Trophoblast cell (in vitro differentiated cells and primary cell): ENCODE measurements at regions not wholly inside any gene's neighbourhood (a gene's known extent, or its start where the extent isn't known, plus 50 kb on each side); places are given as distances from the start of the nearest gene placed in this dataset.

ENCODE experiments used
- DNase-seq, 2 donors: peaks; one replicate each; pipeline ENCODE4 v3.0.0-alpha.2; 2016
- H2AFZ ChIP-seq: 2 replicates; pipeline ENCODE4 v1.6.1; 2013; ENCODE audit warnings: low read length, moderate library complexity, mild to moderate bottlenecking; ENCODE audit not compliant: insufficient read depth, poor library complexity
- H2AK5ac ChIP-seq: 2 replicates; pipeline ENCODE4 v1.6.1; 2013; ENCODE audit warnings: mild to moderate bottlenecking, low read length
- H2BK120ac ChIP-seq: 2 replicates; pipeline ENCODE4 v1.6.1; 2013; ENCODE audit warnings: low read length, mild to moderate bottlenecking, moderate library complexity; ENCODE audit not compliant: insufficient read depth, poor library complexity
- H2BK12ac ChIP-seq: 2 replicates; pipeline ENCODE4 v1.6.1; 2013; ENCODE audit warnings: mild to moderate bottlenecking, low read length, moderate library complexity
- H2BK5ac ChIP-seq: 2 replicates; pipeline ENCODE4 v1.6.1; 2013; ENCODE audit warnings: low read length, low read depth, moderate library complexity, mild to moderate bottlenecking; ENCODE audit not compliant: poor library complexity
- H3K14ac ChIP-seq: 2 replicates; pipeline ENCODE4 v1.6.1; 2013; ENCODE audit warnings: mild to moderate bottlenecking, low read length
- H3K18ac ChIP-seq: 2 replicates; pipeline ENCODE4 v1.6.1; 2013; ENCODE audit warnings: mild to moderate bottlenecking, low read length
- H3K23ac ChIP-seq: 2 replicates; pipeline ENCODE4 v1.6.1; 2013; ENCODE audit warnings: low read length
- H3K27ac ChIP-seq: 2 replicates; pipeline ENCODE4 v1.5.1; 2013; ENCODE audit warnings: low read depth, mild to moderate bottlenecking, inconsistent platforms, low read length, moderate library complexity
- H3K27me3 ChIP-seq: 2 replicates; pipeline ENCODE4 v1.6.1; 2013; ENCODE audit warnings: inconsistent platforms, mild to moderate bottlenecking, low read length, moderate library complexity; ENCODE audit not compliant: insufficient read depth
- H3K36me3 ChIP-seq, 2 experiments: 1 replicate in 1 of 2; 2 replicates in 1 of 2; pipeline ENCODE4 v1.6.1; 2013; ENCODE audit warnings: low read length in 2 of 2, mild to moderate bottlenecking in 2 of 2, moderate library complexity in 1 of 2; ENCODE audit not compliant: insufficient read depth in 2 of 2, control insufficient read depth in 1 of 2
- H3K4ac ChIP-seq: 2 replicates; pipeline ENCODE4 v1.6.1; 2013; ENCODE audit warnings: low read depth, mild to moderate bottlenecking, low read length, moderate library complexity
- H3K4me1 ChIP-seq, 2 experiments: 1 replicate in 1 of 2; 2 replicates in 1 of 2; pipeline ENCODE4 v1.6.1; 2013; ENCODE audit warnings: low read length in 2 of 2, mild to moderate bottlenecking in 2 of 2, moderate library complexity in 1 of 2; ENCODE audit not compliant: insufficient read depth in 2 of 2, control insufficient read depth in 1 of 2
- H3K4me2 ChIP-seq: 2 replicates; pipeline ENCODE4 v1.6.1; 2013; ENCODE audit warnings: inconsistent platforms, mild to moderate bottlenecking, low read length, moderate library complexity
- H3K4me3 ChIP-seq: 2 replicates; pipeline ENCODE4 v1.5.1; 2013; ENCODE audit warnings: mild to moderate bottlenecking, low read depth, low read length, inconsistent platforms
- H3K79me1 ChIP-seq: one replicate; pipeline ENCODE4 v1.6.1; 2013; ENCODE audit warnings: low read length
- H3K79me2 ChIP-seq: 2 replicates; pipeline ENCODE4 v1.6.1; 2013; ENCODE audit warnings: low read length, mild to moderate bottlenecking; ENCODE audit not compliant: control insufficient read depth, insufficient read depth, poor library complexity
- H3K9ac ChIP-seq: 2 replicates; pipeline ENCODE4 v1.6.1; 2013; ENCODE audit warnings: mild to moderate bottlenecking, low read length
- H3K9me3 ChIP-seq: 2 replicates; pipeline ENCODE4 v1.6.1; 2013; ENCODE audit warnings: low read depth, mild to moderate bottlenecking, control low read depth, inconsistent platforms, low read length; ENCODE audit not compliant: insufficient read depth
- H4K12ac ChIP-seq: 2 replicates; pipeline ENCODE4 v1.6.1; 2013; ENCODE audit warnings: low read depth, mild to moderate bottlenecking, low read length, moderate library complexity
- H4K8ac ChIP-seq: 2 replicates; pipeline ENCODE4 v1.6.1; 2013; ENCODE audit warnings: low read depth, mild to moderate bottlenecking, low read length, moderate library complexity
- H4K91ac ChIP-seq: one replicate; pipeline ENCODE4 v1.6.1; 2013; ENCODE audit warnings: low read depth, mild to moderate bottlenecking, low read length, moderate library complexity
- WGBS: extraction: QIAGEN DNeasy Blood & Tissue Kit; methylation state at CpG from one replicate; pipeline ENCODE4 v1.1.7; 2013; ENCODE audit warnings: missing lambda C conversion rate; ENCODE audit not compliant: insufficient read length, insufficient coverage; ENCODE audit errors: extremely low coverage; 5-methylcytosine and 5-hydroxymethylcytosine counted together

DNA sequence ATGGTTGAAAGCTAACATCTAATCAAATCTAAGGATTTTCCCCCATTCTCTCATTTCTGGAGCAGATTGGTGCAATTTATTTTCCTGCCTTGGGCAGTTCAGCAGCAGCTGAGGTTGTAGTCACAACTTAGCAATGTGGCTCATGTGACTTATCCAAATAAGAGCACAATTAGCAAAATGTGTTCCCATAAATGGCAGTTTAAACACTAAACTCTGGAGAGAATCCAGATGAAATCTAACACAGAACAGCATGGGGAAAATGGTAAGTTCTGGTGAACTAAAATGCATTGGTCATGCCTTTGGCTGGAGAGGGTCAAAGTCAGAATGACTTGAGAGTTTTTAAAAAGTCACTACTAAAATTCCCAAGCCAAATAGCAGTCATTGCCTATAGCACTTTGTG is 422.6 kb upstream of the DIPK2B start:
- Histone ChIP-seq H3K18ac (no peak overlapping the region), H3K27ac (peak overlapping the region; percentile 34), H3K9me3 (no peaks in the 10 kb centered on the region), H2BK120ac (no peak overlapping the region), H3K27me3 (no peaks in the 10 kb centered on the region), H2AFZ (no peak overlapping the region), H3K4me2 (no peak overlapping the region), H3K14ac (no peak overlapping the region), H3K4me3 (no peak overlapping the region), H2AK5ac (no peak overlapping the region), H3K79me1 (no peaks in the 10 kb centered on the region), H3K36me3 (no peaks in the 10 kb centered on the region), H4K91ac (no peak overlapping the region), H2BK12ac (no peak overlapping the region), H3K4ac (no peak overlapping the region), H3K79me2 (no peaks in the 10 kb centered on the region), H3K4me1 (no peaks in the 10 kb centered on the region), H2BK5ac (no peak overlapping the region), H4K8ac (no peak overlapping the region), H3K9ac (no peak overlapping the region), H4K12ac (no peak overlapping the region), H3K23ac (no peak overlapping the region)
- DNase-seq = peak; percentile 2 to 64

DNA sequence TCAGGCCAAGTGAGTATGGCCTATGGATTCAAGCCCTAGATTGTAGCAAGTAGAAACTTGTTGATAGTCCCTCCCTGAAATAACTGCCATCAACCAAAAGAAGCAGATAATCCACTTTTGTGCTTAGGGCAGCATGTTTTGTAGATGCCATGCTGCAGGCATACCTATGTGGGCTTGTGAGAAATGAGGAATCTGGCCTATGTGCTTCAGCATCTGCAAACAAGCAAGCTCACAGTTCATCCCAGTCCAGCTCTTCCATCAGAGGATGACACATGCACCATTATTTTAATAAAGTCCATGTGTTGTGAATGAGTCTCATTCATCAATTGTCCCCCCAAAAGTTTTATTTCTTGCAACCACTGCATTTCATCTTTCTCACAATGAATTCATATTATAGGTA is 421.9 kb upstream of the DIPK2B start:
- H2BK12ac ChIP-seq = no peak overlapping the region
- no peaks in the 10 kb centered on the region for H3K4me1 ChIP-seq
- no peak overlapping the region for H3K4me2 ChIP-seq
- H3K36me3 ChIP-seq = no peaks in the 10 kb centered on the region
- no peak overlapping the region for H2AFZ ChIP-seq
- H4K8ac ChIP-seq = no peak overlapping the region
- DNase-seq = peak; percentile 2 to 50
- no peak overlapping the region for H4K12ac ChIP-seq
- no peak overlapping the region for H2BK5ac ChIP-seq
- no peaks in the 10 kb centered on the region for H3K27me3 ChIP-seq
- no peak overlapping the region for H2BK120ac ChIP-seq
- no peaks in the 10 kb centered on the region for H3K79me2 ChIP-seq
- H3K4me3 ChIP-seq = no peak overlapping the region
- H3K4ac ChIP-seq = no peak overlapping the region
- H2AK5ac ChIP-seq = no peak overlapping the region
- no peak overlapping the region for H3K27ac ChIP-seq
- H3K9me3 ChIP-seq = no peaks in the 10 kb centered on the region
- H3K14ac ChIP-seq = no peak overlapping the region
- no peak overlapping the region for H3K9ac ChIP-seq
- H4K91ac ChIP-seq = no peak overlapping the region
- no peaks in the 10 kb centered on the region for H3K79me1 ChIP-seq
- H3K23ac ChIP-seq = no peak overlapping the region
- H3K18ac ChIP-seq = no peak overlapping the region

DNA sequence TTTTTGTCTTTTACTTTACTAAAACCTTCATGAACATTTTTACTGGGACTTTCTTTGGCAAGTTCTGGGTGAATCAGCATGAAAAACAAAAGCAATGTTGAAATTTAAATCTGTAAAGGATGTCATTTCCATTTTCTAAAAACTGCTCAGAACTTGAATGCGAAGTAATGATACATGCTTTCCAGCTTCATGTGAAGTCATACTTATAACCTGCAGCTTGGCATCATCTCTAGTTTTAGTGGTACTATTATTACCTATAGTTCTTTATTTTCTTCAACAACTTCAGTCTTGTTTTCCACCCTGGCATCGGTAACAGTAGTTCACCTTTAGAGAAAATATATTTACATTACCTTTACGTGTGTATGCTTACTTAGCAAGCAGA is 421.4 kb upstream of the DIPK2B start:
- no peak overlapping the region for H2BK12ac ChIP-seq
- no peak overlapping the region for H2BK120ac ChIP-seq
- no peak overlapping the region for H2AFZ ChIP-seq
- H3K79me1 ChIP-seq = no peaks in the 10 kb centered on the region
- WGBS = no CpG with 5 or more reads among the region's 3 CpGs
- H4K12ac ChIP-seq = no peak overlapping the region
- no peak overlapping the region for H3K4ac ChIP-seq
- H3K27ac ChIP-seq = no peak overlapping the region
- H3K27me3 ChIP-seq = no peaks in the 10 kb centered on the region
- H2AK5ac ChIP-seq = no peak overlapping the region
- H3K4me2 ChIP-seq = no peak overlapping the region
- H2BK5ac ChIP-seq = no peak overlapping the region
- no peaks in the 10 kb centered on the region for H3K4me1 ChIP-seq
- no peak overlapping the region for H3K9ac ChIP-seq
- no peaks in the 10 kb centered on the region for H3K79me2 ChIP-seq
- H3K9me3 ChIP-seq = no peaks in the 10 kb centered on the region
- H4K91ac ChIP-seq = no peak overlapping the region
- DNase-seq = no peak
- no peak overlapping the region for H3K18ac ChIP-seq
- no peak overlapping the region for H3K4me3 ChIP-seq
- no peaks in the 10 kb centered on the region for H3K36me3 ChIP-seq
- H3K23ac ChIP-seq = no peak overlapping the region
- no peak overlapping the region for H4K8ac ChIP-seq
- H3K14ac ChIP-seq = no peak overlapping the region

DNA sequence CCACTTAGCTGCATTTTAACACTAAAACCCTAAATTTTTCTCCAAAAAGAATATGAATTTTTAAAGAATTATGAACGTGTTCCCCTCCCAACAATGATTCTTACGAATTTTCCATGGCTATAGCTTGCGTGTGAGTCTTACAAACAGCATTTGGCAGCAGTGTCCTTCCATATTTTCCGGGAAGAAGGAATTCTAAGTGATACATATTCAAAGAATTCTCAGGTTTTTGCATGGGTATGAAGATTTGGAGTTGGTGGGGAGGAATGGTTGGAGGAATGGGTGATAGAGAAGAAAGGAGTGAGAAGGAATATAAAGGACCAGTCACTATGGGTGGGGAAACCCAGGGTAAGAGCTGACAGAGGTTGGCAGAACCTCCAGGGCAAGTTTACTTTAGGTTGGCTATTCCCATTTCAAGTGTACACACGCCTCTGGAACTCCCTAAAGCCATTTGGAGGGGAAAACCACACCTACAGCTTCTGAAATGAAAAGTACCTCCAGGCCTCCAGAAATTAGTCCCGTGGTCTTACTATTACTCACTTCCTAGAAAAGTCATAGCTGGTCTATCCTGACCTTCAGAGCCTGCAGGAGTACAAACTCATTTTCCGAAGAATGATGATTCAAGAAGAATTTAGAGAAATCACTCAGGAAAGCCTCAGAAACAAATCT is 420.8 kb upstream of the DIPK2B start:
- Histone ChIP-seq H3K36me3 (no peaks in the 10 kb centered on the region), H2BK120ac (no peak overlapping the region), H2AK5ac (no peak overlapping the region), H3K14ac (no peak overlapping the region), H4K12ac (no peak overlapping the region), H3K9ac (no peak overlapping the region), H3K4me2 (no peak overlapping the region), H2BK5ac (no peak overlapping the region), H4K91ac (no peak overlapping the region), H3K4me3 (no peak overlapping the region), H2AFZ (no peak overlapping the region), H4K8ac (no peak overlapping the region), H3K79me2 (no peaks in the 10 kb centered on the region), H3K9me3 (no peaks in the 10 kb centered on the region), H2BK12ac (no peak overlapping the region), H3K4ac (no peak overlapping the region), H3K27ac (no peak overlapping the region), H3K4me1 (no peaks in the 10 kb centered on the region), H3K79me1 (no peaks in the 10 kb centered on the region), H3K27me3 (no peaks in the 10 kb centered on the region), H3K23ac (no peak overlapping the region), H3K18ac (no peak overlapping the region)
- peak; percentile 31 to 41 for DNase-seq
- WGBS = no CpG with 5 or more reads among the region's 7 CpGs
